Testis (tissue), 2 donors: ENCODE measurements at regions not wholly inside any gene's neighbourhood (a gene's known extent, or its start where the extent isn't known, plus 50 kb on each side); places are given as distances from the start of the nearest gene placed in this dataset.

Experiments used
- DNase-seq: peaks from one replicate; pipeline ENCODE4 v3.0.0-alpha.2; 2019
- H3K27ac ChIP-seq, 2 donors: fragments of 200-600 bp; sonication (generic); one replicate each; pipeline ENCODE4 v1.5.1; 2019
- H3K27me3 ChIP-seq: fragments of 200-600 bp; sonication (generic); one replicate; pipeline ENCODE4 v1.5.1; 2019
- H3K36me3 ChIP-seq: fragments of 200-600 bp; sonication (generic); one replicate; pipeline ENCODE4 v1.5.1; 2017; ENCODE audit warnings: low read depth; ENCODE audit errors: missing control alignments
- H3K4me1 ChIP-seq: fragments of 200-600 bp; sonication (generic); one replicate; pipeline ENCODE4 v1.5.1; 2019
- H3K4me3 ChIP-seq, 2 donors: fragments of 200-600 bp; sonication (generic); one replicate each; pipeline ENCODE4 v1.5.1; 2017 to 2019
- H3K9me3 ChIP-seq: fragments of 200-600 bp; sonication (generic); one replicate; pipeline ENCODE4 v1.5.1; 2017
- POLR2A ChIP-seq: fragments of 450-650 bp; IDR thresholded peaks from one replicate; pipeline ENCODE4 v1.6.1; 2017; ENCODE audit warnings: antibody characterized with exemption, mild to moderate bottlenecking, moderate library complexity
- WGBS, 2 donors: methylation state at CpG; one replicate each; pipeline ENCODE4 v1.1.5; 2018; 5-methylcytosine and 5-hydroxymethylcytosine counted together
- intact Hi-C: fragments of 100-400 bp; cut with DNase I; formaldehyde crosslinking; loops from one replicate; pipeline ENCODE4 v1.15.1; 2023; ENCODE audit warnings: low total_unique reads
- TF ChIP-seq, protein P1 (sequence below), 3 experiments: fragments of 450-650 bp in 2 of 3; fragments of 200-600 bp in 1 of 3; sonication (generic) in 1 of 3; IDR thresholded peaks; one replicate each; pipeline ENCODE4 v1.5.1; 2016 to 2019; ENCODE audit warnings: antibody characterized with exemption in 3 of 3, mild to moderate bottlenecking in 2 of 3, moderate library complexity in 1 of 3

DNA sequence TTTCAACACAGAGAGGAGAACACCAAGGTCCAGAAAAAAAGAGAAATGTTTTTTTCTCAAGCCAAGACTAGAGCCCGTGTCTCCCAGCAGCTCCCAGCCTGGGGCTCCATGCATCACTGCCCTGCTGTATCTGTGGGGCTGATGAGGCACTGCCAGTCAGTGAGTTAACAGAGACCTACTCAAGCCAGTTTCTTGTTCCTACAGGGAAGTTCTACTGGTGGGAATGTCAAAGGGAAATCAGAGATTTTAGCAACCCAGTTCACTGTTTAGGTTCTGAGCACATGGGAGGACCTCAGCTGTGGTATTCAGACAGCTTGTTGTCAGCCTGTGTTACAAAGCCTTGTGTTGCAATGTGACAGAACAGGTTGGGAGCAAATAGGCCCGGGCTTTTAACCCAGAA is 234.3 kb downstream of the TLE3 start:
- TF ChIP-seq, protein P1, sequence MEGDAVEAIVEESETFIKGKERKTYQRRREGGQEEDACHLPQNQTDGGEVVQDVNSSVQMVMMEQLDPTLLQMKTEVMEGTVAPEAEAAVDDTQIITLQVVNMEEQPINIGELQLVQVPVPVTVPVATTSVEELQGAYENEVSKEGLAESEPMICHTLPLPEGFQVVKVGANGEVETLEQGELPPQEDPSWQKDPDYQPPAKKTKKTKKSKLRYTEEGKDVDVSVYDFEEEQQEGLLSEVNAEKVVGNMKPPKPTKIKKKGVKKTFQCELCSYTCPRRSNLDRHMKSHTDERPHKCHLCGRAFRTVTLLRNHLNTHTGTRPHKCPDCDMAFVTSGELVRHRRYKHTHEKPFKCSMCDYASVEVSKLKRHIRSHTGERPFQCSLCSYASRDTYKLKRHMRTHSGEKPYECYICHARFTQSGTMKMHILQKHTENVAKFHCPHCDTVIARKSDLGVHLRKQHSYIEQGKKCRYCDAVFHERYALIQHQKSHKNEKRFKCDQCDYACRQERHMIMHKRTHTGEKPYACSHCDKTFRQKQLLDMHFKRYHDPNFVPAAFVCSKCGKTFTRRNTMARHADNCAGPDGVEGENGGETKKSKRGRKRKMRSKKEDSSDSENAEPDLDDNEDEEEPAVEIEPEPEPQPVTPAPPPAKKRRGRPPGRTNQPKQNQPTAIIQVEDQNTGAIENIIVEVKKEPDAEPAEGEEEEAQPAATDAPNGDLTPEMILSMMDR (IDR thresholded peaks at IDR 0.05), result no peak
- TF ChIP-seq POLR2A, result no peak
- no peak overlapping the region for H3K4me3 ChIP-seq
- H3K27ac ChIP-seq, result no peak overlapping the region
- intact Hi-C loops, result no loop called here
- no peaks in the 10 kb centered on the region for H3K4me1 ChIP-seq
- H3K36me3 ChIP-seq, result no peaks in the 10 kb centered on the region
- DNase-seq, result no peak
- H3K27me3 ChIP-seq, result no peaks in the 10 kb centered on the region
- H3K9me3 ChIP-seq, result no peaks in the 10 kb centered on the region
- 67 to 87% methylated on average over 2 of the region's 2 CpGs for WGBS, 2 donors

DNA sequence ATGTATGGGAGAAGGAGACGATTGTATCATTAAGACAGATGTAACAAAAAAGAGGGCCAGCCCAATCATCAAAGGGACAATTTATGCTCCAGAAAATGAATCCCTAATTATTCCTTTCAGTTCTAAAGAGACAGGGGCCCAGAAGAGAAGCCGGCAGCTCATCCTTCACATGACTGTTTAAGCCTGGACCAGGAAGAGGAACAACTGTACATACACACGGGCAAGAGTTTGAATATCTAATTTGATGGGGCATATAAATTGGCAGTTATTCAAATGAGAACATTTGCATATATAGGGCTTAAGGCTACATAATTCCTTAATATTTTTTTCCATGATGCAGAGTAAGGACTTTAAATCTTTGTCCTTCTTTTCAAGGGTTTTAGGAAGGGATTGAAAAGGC is 232.3 kb downstream of the TLE3 start:
- H3K4me1 ChIP-seq, result no peaks in the 10 kb centered on the region
- TF ChIP-seq, protein P1 (IDR thresholded peaks at IDR 0.05), result no peak
- no peaks in the 10 kb centered on the region for H3K36me3 ChIP-seq
- H3K4me3 ChIP-seq, result no peak overlapping the region
- no peak for DNase-seq
- no peak overlapping the region for H3K27ac ChIP-seq
- WGBS, 2 donors, result 90 to 94% methylated on average over 3 of the region's 3 CpGs
- H3K27me3 ChIP-seq, result no peaks in the 10 kb centered on the region
- no peaks in the 10 kb centered on the region for H3K9me3 ChIP-seq
- intact Hi-C loops, result no loop called here

DNA sequence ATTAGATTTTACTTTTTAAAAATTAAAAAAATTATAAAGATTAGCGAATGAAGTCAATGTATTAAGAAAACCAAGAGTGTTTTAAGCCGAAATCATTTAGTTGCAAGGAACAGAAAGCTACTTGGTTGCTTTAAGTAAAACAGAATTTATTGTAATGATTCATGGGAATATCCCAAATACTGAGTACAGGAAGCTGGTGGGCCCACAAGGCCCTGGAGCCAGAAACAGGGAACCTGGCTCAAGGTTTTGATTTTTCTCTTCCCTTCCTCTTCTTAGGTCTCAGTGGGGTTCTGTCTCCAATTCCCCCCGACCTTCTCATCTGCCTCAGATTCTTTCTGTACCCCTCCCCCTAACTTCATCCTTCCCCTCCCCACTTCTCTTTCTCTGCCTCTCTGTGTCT is 229.0 kb downstream of the TLE3 start:
- intact Hi-C loops, result no loop called here
- Histone ChIP-seq H3K4me1 (no peaks in the 10 kb centered on the region), H3K9me3 (no peaks in the 10 kb centered on the region), H3K27me3 (no peaks in the 10 kb centered on the region), H3K4me3 (no peak overlapping the region), H3K27ac (no peak overlapping the region), H3K36me3 (no peaks in the 10 kb centered on the region)
- DNase-seq, result no peak
- TF ChIP-seq, protein P1 (IDR thresholded peaks at IDR 0.05), result no peak
- TF ChIP-seq POLR2A, result no peak
- 81 to 87% methylated on average over 3 of the region's 3 CpGs for WGBS, 2 donors

DNA sequence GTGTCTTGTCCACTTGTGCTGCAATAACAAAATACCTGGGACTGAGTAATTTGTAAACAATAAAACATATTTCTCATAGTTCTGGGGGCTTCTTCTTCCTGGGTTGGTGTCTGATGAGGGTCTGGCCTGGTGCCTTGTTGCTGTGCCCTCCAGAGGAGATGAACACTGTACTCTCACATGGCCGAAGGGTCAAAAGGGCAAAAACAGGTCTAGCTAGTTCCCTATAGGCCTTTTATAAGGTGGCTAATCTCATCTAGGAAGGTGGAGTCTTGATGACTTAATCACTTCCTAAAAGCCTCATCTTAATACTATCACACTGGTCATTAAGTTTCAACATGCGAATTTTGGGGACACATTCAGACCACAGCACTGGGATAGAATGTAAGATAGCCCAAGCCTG is 228.4 kb downstream of the TLE3 start:
- Histone ChIP-seq H3K36me3 (no peaks in the 10 kb centered on the region), H3K27me3 (no peaks in the 10 kb centered on the region), H3K4me3 (no peak overlapping the region), H3K9me3 (no peaks in the 10 kb centered on the region), H3K4me1 (no peaks in the 10 kb centered on the region), H3K27ac (no peak overlapping the region)
- intact Hi-C loops, result no loop called here
- TF ChIP-seq POLR2A, result no peak
- TF ChIP-seq, protein P1 (IDR thresholded peaks at IDR 0.05), result no peak
- no peak for DNase-seq
- 44 to 48% methylated on average over 2 of the region's 2 CpGs for WGBS, 2 donors

DNA sequence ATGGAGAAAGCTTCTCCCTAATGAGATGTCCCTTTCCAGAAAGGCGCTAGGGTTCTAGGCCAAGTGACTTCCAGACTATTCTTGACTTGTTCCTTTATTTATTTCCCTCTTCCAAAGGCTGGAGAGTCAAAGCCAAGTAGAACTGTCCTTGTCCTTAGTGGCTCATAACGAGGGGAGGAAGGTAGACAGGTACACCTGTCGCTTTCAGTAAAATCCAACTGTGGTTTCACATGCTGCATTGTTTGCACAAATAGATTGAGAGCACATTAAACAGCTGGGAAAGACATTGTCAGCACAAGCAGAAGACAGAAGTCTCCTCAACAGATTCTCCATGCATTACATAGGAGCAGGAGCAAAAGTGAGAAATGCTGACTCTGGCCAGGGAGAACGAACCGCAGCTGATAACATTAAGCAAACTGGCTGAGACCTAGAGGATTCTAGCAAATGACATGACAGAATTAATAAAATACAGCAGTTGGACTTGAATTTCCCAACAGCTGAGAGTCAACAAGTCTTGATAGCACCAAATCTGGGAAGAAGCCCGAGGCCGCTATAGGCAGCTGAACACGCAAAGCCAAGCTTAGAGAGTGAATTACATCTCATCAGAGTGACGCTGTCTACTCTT is 227.7 kb downstream of the TLE3 start:
- Histone ChIP-seq H3K4me3 (no peak overlapping the region), H3K36me3 (no peaks in the 10 kb centered on the region), H3K27me3 (no peaks in the 10 kb centered on the region), H3K9me3 (no peaks in the 10 kb centered on the region), H3K27ac (no peak overlapping the region), H3K4me1 (no peaks in the 10 kb centered on the region)
- WGBS, 2 donors, result 86 to 89% methylated on average over 9 of the region's 9 CpGs
- no peak for DNase-seq
- intact Hi-C loops, result no loop called here
- no peak for TF ChIP-seq POLR2A
- TF ChIP-seq, protein P1 (IDR thresholded peaks at IDR 0.05), result no peak
